Keratinocyte (primary cell): ENCODE measurements at regions not wholly inside any gene's neighbourhood (a gene's known extent, or its start where the extent isn't known, plus 50 kb on each side); places are given as distances from the start of the nearest gene placed in this dataset.

ENCODE experiments used
- DNase-seq: peaks from one replicate; pipeline ENCODE4 v3.0.0-alpha.2; 2011; ENCODE audit warnings: low read depth, missing footprints, low spot score
- FAIRE-seq: peaks from 2 replicates; lab custom pipeline; 2011; peaks lifted over from hg19 to GRCh38; lab: Jason Lieb, UNC
- H2AFZ ChIP-seq: 2 replicates; pipeline ENCODE4 v1.6.0; 2012; ENCODE audit warnings: low read length, control low read depth, inconsistent platforms; ENCODE audit not compliant: control insufficient read depth
- H3K27ac ChIP-seq: 2 replicates; pipeline ENCODE4 v1.5.1; 2011; ENCODE audit warnings: low read length; ENCODE audit not compliant: control insufficient read depth, insufficient read depth
- H3K27me3 ChIP-seq: 3 replicates; pipeline ENCODE4 v1.6.0; 2011; ENCODE audit warnings: low read length; ENCODE audit not compliant: control insufficient read depth, insufficient read depth; ENCODE audit errors: extremely low read depth
- H3K36me3 ChIP-seq, 2 experiments: 2 replicates in 1 of 2; 3 replicates in 1 of 2; pipeline ENCODE4 v1.5.1; 2011; ENCODE audit warnings: low read length in 2 of 2, mild to moderate bottlenecking in 1 of 2; ENCODE audit not compliant: control insufficient read depth in 2 of 2, insufficient read depth in 2 of 2; ENCODE audit errors: extremely low read depth in 1 of 2
- H3K4me1 ChIP-seq: 3 replicates; pipeline ENCODE4 v1.5.1; 2011; ENCODE audit warnings: low read length; ENCODE audit not compliant: control insufficient read depth, insufficient read depth; ENCODE audit errors: extremely low read depth
- H3K4me2 ChIP-seq: 3 replicates; pipeline ENCODE4 v1.6.0; 2011; ENCODE audit warnings: low read depth, low read length; ENCODE audit not compliant: control insufficient read depth, insufficient read depth; ENCODE audit errors: extremely low read depth
- H3K4me3 ChIP-seq, 3 experiments: fragments of 200-600 bp in 1 of 3; sonication (generic) in 1 of 3; 2 replicates in 2 of 3; 3 replicates in 1 of 3; pipeline ENCODE4 v1.5.1; 2011 to 2016; ENCODE audit warnings: low read length in 3 of 3, mild to moderate bottlenecking in 3 of 3, control low read depth in 2 of 3, inconsistent platforms in 1 of 3, low read depth in 1 of 3, mixed read lengths in 1 of 3, mixed run types in 1 of 3, moderate library complexity in 1 of 3; ENCODE audit not compliant: control insufficient read depth in 2 of 3, insufficient read depth in 2 of 3; ENCODE audit errors: extremely low read depth in 1 of 3
- H3K79me2 ChIP-seq: 2 replicates; pipeline ENCODE4 v1.6.0; 2012; ENCODE audit warnings: low read length; ENCODE audit not compliant: control insufficient read depth, insufficient read depth
- H3K9ac ChIP-seq: 3 replicates; pipeline ENCODE4 v1.6.0; 2011; ENCODE audit warnings: low read length; ENCODE audit not compliant: control insufficient read depth, insufficient read depth; ENCODE audit errors: extremely low read depth
- H3K9me1 ChIP-seq: 3 replicates; pipeline ENCODE4 v1.6.0; 2011; ENCODE audit warnings: low read length; ENCODE audit not compliant: control insufficient read depth, insufficient read depth; ENCODE audit errors: extremely low read depth
- H3K9me3 ChIP-seq: 2 replicates; pipeline ENCODE4 v1.5.1; 2012; ENCODE audit warnings: low read depth, low read length; ENCODE audit not compliant: control insufficient read depth
- H4K20me1 ChIP-seq: 3 replicates; pipeline ENCODE4 v1.6.0; 2011; ENCODE audit warnings: low read length; ENCODE audit not compliant: control insufficient read depth, insufficient read depth; ENCODE audit errors: extremely low read depth
- CTCF ChIP-seq, 3 experiments: IDR thresholded peaks in 1 of 3; conservative IDR thresholded peaks in 1 of 3; optimal IDR thresholded peaks in 1 of 3; 2 replicates in 2 of 3; 3 replicates in 1 of 3; pipeline versions ENCODE3 to v1.5.1; 2011; ENCODE audit warnings: low read length in 3 of 3, mild to moderate bottlenecking in 3 of 3, moderate library complexity in 2 of 3, control low read depth in 1 of 3, inconsistent platforms in 1 of 3; ENCODE audit not compliant: insufficient read depth in 2 of 3; ENCODE audit errors: extremely low read depth in 1 of 3
- EZH2 ChIP-seq: IDR thresholded peaks from one replicate; pipeline ENCODE4 v1.6.1; 2012; ENCODE audit warnings: inconsistent platforms, mild to moderate bottlenecking, low read length, moderate library complexity
- dilution Hi-C: fragments of 300-500 bp; cut with MboI; formaldehyde crosslinking; loops from one replicate; pipeline ENCODE4 v1.7.0; 2020; ENCODE audit warnings: low sequenced_read_pairs; ENCODE audit not compliant: extremely low pct_ligation_motif_present

- no peaks in the 10 kb centered on the region for H3K36me3 ChIP-seq
- no peak overlapping the region for H3K4me3 ChIP-seq
- no peaks in the 10 kb centered on the region for H3K79me2 ChIP-seq
- H4K20me1 ChIP-seq: no peaks in the 10 kb centered on the region
- H3K27ac ChIP-seq: no peak overlapping the region
- no peaks in the 10 kb centered on the region for H3K4me1 ChIP-seq
- H3K4me2 ChIP-seq: no peak overlapping the region
- no peak overlapping the region for H3K9ac ChIP-seq
- no peak overlapping the region for H2AFZ ChIP-seq
- DNase-seq (no peak), FAIRE-seq (no peak)
- TF ChIP-seq CTCF (optimal IDR thresholded peaks at IDR 0.05 in 1 of 3, IDR thresholded peaks at IDR 0.05 in 1 of 3, conservative IDR thresholded peaks at IDR 0.05 in 1 of 3; ENCODE audit: extremely low read depth in 1 of 3, insufficient read depth in 2 of 3, low read length in 3 of 3) (no peak), EZH2 (no peak)
- no peaks in the 10 kb centered on the region for H3K9me3 ChIP-seq
- dilution Hi-C loops: no loop called here
- H3K27me3 ChIP-seq: no peaks in the 10 kb centered on the region
- H3K9me1 ChIP-seq: no peaks in the 10 kb centered on the region
These were observed 214.1 kb upstream of the VLDLR start for GRCh38 chr9:2407450-2407849.

GRCh38 chr9:2411459-2412215, 209.9 kb upstream of the VLDLR start:
- Histone ChIP-seq H3K27ac (no peak overlapping the region), H2AFZ (no peak overlapping the region), H3K79me2 (no peaks in the 10 kb centered on the region), H3K9me1 (no peaks in the 10 kb centered on the region), H3K4me3 (no peak overlapping the region), H3K36me3 (no peaks in the 10 kb centered on the region), H3K4me2 (no peak overlapping the region), H3K9me3 (no peaks in the 10 kb centered on the region), H3K9ac (no peak overlapping the region), H3K4me1 (no peaks in the 10 kb centered on the region), H3K27me3 (no peaks in the 10 kb centered on the region), H4K20me1 (no peaks in the 10 kb centered on the region)
- DNase-seq (no peak), FAIRE-seq (no peak)
- TF ChIP-seq CTCF (optimal IDR thresholded peaks at IDR 0.05 in 1 of 3, IDR thresholded peaks at IDR 0.05 in 1 of 3, conservative IDR thresholded peaks at IDR 0.05 in 1 of 3; ENCODE audit: extremely low read depth in 1 of 3, insufficient read depth in 2 of 3, low read length in 3 of 3) (no peak), EZH2 (no peak)
- dilution Hi-C loops: no loop called here
